H4 (cell line): ENCODE measurements at regions not wholly inside any gene's neighbourhood (a gene's known extent, or its start where the extent isn't known, plus 50 kb on each side); places are given as distances from the start of the nearest gene placed in this dataset.

Experiments
- DNase-seq: peaks from one replicate; pipeline ENCODE4 v3.0.0-alpha.2; 2015; ENCODE audit warnings: low spot score

GRCh38 chr15:61534986-61535385 is 305.9 kb upstream of the RORA start:
- no peak for DNase-seq

GRCh38 chr15:61530769-61531168 is 301.7 kb upstream of the RORA start:
- DNase-seq = peak; percentile 19

DNA sequence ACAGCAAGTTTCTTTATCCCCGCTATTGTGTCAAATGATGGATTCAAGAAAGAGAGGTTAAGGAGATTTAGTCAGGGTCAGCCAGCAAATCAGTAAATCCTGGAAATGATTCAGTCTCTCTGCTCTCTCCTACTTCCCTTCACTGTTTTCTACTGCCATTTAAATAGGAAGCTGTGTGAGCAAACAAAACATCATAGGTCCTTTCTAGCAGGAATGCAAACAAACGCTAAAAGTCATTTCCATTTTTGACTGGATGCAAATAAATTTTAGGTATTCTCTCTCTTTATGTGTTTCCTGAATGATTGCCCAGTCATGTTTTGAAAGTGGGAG is 299.4 kb upstream of the RORA start:
- no peak for DNase-seq

- no peak for DNase-seq
These were observed 298.9 kb upstream of the RORA start for GRCh38 chr15:61527836-61528580.

DNA sequence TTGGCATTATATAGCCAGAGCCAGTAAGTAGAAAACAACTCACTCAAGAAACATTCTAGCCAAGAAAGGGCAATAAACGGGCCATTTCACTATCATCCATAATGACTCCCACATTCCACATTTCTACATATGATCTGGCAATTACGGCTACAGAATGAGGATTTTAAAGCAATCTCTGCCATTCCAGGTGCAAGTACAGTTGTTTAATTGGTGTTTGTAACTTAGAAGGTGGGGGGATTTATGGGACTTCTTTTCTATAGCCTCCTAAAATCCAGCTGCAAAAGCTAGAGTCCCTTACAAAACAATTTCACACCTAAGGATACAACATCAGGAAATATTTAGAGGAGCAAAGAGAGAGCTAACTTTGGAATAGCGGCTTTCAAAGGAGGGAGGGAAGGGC is 295.4 kb upstream of the RORA start:
- DNase-seq = no peak

DNA sequence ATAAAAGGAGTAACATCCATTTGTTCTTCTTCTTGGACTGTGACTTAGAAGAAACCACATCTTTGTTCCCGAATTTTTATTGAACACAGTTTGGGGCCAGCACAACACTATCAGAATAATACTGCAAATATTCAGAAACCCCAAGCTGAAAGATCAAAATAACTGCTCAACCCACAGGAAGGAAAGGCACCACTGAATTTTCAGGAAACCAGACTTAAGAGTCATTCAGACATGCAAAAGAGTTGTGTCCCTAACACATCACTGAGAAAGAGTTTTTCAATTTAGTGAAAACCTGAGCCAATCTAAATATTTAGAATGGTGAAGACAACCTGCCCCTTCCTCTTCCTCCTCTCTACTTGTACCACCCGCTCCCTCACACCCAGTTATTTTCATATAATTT is 295.0 kb upstream of the RORA start:
- no peak for DNase-seq

DNA sequence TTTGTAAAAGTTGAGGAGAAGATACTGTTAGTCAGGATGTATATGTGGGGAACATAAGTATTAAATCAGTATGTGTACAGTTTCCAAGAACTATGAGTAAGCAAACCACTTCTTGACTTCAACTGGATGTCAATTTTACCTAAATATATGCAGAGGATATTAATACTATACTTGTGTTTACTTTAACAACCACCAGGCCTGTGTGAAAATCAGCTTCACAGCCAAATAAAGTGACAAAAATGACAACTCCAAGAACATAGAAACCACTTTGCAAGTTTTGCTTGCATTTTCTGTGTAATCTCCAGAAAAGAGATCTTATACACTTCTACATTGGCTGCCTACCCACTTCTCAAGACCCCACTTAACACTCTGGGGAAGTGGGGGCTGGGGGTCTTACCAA is 293.3 kb upstream of the RORA start:
- no peak for DNase-seq

DNA sequence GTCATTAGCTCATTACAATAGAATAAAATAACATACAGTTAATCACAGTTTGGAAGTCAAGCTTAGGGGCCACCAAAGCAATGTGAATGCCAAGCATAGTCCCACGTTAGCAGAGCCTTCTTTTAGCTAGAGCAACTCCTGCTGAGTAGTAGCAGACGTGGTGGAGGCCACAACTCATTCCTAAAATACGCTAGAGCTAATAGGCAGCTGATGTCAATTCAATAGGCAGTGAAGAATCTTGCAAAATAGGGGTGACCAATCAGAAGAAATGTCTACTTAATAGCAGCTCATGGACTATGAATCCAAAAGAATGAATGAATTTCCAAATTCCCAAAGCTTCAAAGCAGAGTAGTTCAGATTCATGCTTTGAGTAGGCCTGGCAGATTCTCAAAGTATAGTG is 292.9 kb upstream of the RORA start:
- DNase-seq = no peak

DNA sequence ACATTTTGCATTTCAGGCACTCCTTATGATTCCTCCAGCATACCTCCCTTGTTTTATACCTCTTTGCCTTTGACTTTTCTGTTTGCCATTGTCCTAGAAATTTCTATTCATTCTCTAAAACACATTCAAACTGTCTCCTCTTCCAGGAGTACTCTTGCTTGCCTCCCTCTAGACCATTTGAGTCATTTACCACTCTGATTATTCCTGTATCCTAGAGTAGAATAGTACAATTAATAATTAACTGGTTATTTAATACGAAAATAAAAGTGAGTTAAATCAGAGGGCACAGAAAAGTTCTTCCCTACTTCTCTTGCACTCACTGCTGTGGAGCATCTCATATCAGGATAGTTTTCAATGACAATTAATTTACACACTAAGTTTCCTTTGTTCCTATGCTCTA is 290.2 kb upstream of the RORA start:
- no peak for DNase-seq

- no peak for DNase-seq
These were observed 289.3 kb upstream of the RORA start for GRCh38 chr15:61518191-61518950.

GRCh38 chr15:61517776-61518175 is 288.7 kb upstream of the RORA start:
- no peak for DNase-seq

DNA sequence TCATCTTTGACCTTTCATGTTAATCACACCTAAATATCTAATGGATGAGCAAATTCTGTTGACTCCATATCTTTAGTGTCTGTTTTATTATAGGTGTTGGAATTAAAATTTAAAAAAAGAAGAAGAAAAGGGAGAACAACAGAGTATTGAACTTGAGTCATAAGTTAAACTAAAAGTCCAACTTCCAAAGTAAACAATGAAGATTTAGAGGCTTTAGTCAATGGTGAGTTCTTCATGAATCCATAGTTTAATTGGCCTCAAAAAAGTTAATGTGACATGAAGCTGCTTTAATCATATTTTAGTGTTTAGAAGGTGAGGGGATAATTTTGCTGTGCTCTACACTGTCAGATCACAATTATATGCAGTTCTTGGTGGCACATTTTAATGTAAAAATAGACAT is 288.2 kb upstream of the RORA start:
- no peak for DNase-seq

GRCh38 chr15:61511756-61512155 is 282.7 kb upstream of the RORA start:
- DNase-seq = no peak

DNA sequence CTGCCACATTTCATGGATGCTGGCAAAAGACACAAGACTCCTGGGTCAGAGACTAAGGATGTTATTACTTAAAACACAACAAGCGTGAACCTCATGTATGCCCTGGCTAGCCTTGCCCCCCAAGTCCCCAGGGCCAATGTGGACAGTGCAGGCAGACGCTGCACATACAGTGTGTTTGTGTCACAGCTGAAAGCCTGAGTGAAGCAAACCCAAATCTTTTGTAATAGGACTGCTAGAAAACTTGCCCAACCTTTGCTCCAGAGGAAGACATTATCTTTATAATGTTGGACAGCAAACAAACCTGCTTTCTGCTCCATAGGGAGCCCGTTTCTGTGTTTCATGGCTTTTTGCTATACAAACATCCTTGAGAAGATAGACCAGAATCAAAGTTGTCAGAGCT is 282.0 kb upstream of the RORA start:
- no peak for DNase-seq

- DNase-seq = no peak
These were observed 280.3 kb upstream of the RORA start for GRCh38 chr15:61509327-61509840.

DNA sequence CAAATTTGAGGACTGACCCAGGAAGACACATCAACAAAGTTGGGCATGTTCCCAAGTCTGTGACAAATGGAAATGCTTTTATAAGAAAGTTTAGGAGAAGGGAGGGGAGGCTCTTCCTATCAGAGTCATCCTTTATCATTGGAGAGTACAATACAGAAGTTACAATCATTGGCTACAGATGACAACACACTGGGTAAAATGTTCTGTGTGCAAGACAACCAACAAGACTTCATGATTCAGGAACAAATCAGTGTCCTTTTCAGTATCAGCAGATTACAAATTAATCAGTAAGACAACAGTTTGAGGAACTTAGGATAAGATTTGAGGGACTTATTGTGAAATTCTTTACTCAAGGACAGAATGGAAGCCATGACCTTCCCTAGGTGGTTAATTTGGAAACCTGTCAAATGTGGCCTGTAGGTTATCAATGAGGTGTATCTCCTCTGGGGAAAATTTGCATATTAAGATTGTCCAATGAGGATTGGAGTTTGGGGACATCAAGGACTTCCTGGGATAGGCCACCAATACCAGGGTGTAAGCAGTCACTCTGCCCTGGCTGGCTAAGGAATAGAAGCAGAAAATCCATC is 274.4 kb upstream of the RORA start:
- no peak for DNase-seq

- DNase-seq = no peak
These were observed 272.8 kb upstream of the RORA start for GRCh38 chr15:61501815-61502389.

- DNase-seq = no peak
These were observed 272.0 kb upstream of the RORA start for GRCh38 chr15:61500951-61501620.

GRCh38 chr15:61500523-61500922 is 271.4 kb upstream of the RORA start:
- no peak for DNase-seq

- no peak for DNase-seq
These were observed 270.3 kb upstream of the RORA start for GRCh38 chr15:61499376-61499775.

DNA sequence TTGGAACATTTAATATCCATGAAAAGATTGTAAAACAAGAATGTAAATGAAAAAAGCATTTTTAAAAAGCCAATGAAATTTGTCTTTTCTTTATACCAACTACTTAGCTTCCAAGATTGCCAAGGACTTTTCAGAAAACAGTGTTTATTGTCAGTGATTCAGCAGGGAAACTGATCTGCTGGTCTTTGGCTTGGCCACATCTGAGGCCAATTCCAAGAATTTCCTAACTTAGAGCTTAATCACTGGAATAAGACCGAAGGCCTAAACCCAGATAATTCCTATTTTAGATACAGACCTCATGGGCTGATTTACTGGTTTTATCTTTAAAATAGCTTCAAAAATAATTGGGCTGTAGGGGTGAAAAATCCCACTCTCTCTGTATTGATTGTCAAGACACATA is 260.5 kb upstream of the RORA start:
- DNase-seq = no peak

GRCh38 chr15:61483599-61483998 is 254.5 kb upstream of the RORA start:
- no peak for DNase-seq
